Activated naive CD8-positive, alpha-beta T cell treated with anti-CD3 and anti-CD28 coated beads for 36 hours (primary cell): ENCODE measurements at regions not wholly inside any gene's neighbourhood (a gene's known extent, or its start where the extent isn't known, plus 50 kb on each side); places are given as distances from the start of the nearest gene placed in this dataset.

ENCODE experiments used
- DNase-seq: peaks from one replicate; pipeline ENCODE4 v3.0.0; 2021
- H3K27ac Mint-ChIP-seq: one replicate; pipeline ENCODE4 v1.8.0; 2022; ENCODE audit warnings: mild to moderate bottlenecking, moderate library complexity, mixed read lengths
- H3K27me3 Mint-ChIP-seq: one replicate; pipeline ENCODE4 v1.8.0; 2022; ENCODE audit warnings: mild to moderate bottlenecking, mixed read lengths
- H3K36me3 Mint-ChIP-seq: one replicate; pipeline ENCODE4 v1.8.0; 2021; ENCODE audit warnings: mild to moderate bottlenecking, mixed read lengths
- H3K4me1 Mint-ChIP-seq: one replicate; pipeline ENCODE4 v1.8.0; 2021; ENCODE audit warnings: mixed read lengths
- H3K4me3 Mint-ChIP-seq: one replicate; pipeline ENCODE4 v1.8.0; 2022; ENCODE audit warnings: mild to moderate bottlenecking, moderate library complexity, mixed read lengths
- H3K9me3 Mint-ChIP-seq: one replicate; pipeline ENCODE4 v1.8.0; 2022; ENCODE audit warnings: mixed read lengths

DNA sequence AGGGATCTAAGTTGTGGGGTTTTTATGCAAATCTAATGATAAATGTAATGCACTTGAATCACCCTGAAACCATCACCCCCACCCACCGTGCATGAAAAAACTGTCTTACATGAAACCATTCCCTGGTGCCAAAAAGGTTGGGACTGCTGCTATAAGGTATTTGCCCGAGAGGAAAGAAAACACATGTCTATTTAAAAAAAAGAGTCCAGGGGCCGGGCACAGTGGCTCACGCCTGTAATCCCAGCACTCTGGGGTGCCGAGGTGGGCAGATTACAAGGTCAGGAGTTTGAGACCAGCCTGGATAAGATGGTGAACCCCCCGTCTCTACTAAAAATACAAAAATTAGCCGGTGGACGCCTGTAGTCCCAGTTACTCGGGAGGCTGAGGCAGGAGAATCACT, 1372.8 kb upstream of the CDH2 start:
- H3K4me3 Mint-ChIP-seq: no peak overlapping the region
- H3K9me3 Mint-ChIP-seq: peaks cover 4% of the 10 kb centered on the region
- H3K4me1 Mint-ChIP-seq: no peaks in the 10 kb centered on the region
- H3K36me3 Mint-ChIP-seq: no peaks in the 10 kb centered on the region
- H3K27me3 Mint-ChIP-seq: no peaks in the 10 kb centered on the region
- DNase-seq: no peak
- no peak overlapping the region for H3K27ac Mint-ChIP-seq

DNA sequence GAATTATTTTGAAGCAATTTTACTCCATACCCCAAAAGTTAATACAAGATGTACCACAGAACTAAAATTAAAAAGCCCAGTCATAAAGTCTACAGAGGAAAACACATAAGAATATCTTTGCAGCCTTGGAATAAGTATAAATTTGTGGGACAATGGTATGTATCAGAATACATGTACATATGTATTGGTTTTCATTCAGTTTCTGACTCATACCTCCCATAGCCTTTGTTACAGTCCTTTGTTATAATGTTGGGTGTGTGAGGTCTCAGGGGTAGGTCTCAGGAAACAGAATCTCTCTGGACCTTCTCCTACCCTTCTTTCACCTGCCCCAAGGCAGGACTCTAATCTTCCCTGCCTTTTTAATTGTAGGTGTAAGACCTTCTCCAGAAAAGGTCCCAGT, 1370.7 kb upstream of the CDH2 start:
- DNase-seq: no peak
- H3K4me3 Mint-ChIP-seq: no peak overlapping the region
- no peaks in the 10 kb centered on the region for H3K36me3 Mint-ChIP-seq
- H3K9me3 Mint-ChIP-seq: peaks cover 5% of the 10 kb centered on the region
- no peak overlapping the region for H3K27ac Mint-ChIP-seq
- H3K27me3 Mint-ChIP-seq: no peaks in the 10 kb centered on the region
- no peaks in the 10 kb centered on the region for H3K4me1 Mint-ChIP-seq

- Mint-ChIP-seq H3K27ac (no peak overlapping the region), H3K4me3 (no peak overlapping the region)
Observed at GRCh38 chr18:29540548-29540947, 1363.6 kb upstream of the CDH2 start.

DNA sequence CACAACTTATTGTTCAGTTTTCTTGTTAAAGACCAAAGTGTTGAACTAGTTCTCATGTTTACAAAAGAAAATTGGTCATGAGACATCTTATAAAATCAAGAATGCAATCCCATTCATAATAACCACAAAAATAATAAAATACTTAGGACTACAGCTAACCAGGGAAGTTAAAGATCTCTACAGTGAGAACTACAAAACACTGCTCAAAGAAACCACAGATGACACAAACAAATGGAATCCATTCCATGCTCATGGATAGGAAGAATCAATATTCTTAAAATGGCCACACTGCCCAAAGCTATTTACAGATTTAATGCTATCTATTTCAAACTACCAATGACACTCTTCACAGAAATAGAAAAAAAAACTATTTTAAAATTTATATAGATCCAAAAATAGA, 1354.8 kb upstream of the CDH2 start:
- H3K27me3 Mint-ChIP-seq: no peaks in the 10 kb centered on the region
- no peak for DNase-seq
- H3K36me3 Mint-ChIP-seq: no peaks in the 10 kb centered on the region
- peaks cover 8% of the 10 kb centered on the region for H3K9me3 Mint-ChIP-seq
- H3K4me3 Mint-ChIP-seq: no peak overlapping the region
- no peaks in the 10 kb centered on the region for H3K4me1 Mint-ChIP-seq
- no peak overlapping the region for H3K27ac Mint-ChIP-seq

More at GRCh38 chr18:29540548-29540947, 1363.6 kb upstream of the CDH2 start:
- DNase-seq: no peak
- Mint-ChIP-seq H3K4me1 (no peaks in the 10 kb centered on the region), H3K27me3 (no peaks in the 10 kb centered on the region), H3K36me3 (no peaks in the 10 kb centered on the region), H3K9me3 (peaks cover 4% of the 10 kb centered on the region)

DNA sequence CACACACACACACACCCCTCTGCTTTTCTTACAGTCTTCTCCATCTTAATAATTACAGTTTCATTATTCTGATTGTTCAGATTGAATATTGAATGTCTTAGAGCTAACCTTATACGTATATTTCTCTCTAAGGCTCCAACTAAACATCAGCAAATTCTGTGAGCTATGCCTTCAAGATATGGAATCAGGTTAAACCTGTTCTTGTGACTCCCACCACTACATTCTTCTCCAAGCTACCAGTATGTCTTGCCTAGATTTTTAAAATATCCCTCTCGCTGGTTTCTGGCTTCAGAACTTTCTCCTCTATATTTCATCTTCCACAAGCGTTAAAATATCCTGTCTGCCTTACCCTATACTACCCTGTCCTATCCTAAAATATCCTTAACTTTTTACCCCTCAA, 1346.4 kb upstream of the CDH2 start:
- Mint-ChIP-seq H3K27me3 (no peaks in the 10 kb centered on the region), H3K4me1 (no peaks in the 10 kb centered on the region), H3K36me3 (no peaks in the 10 kb centered on the region), H3K4me3 (no peak overlapping the region), H3K27ac (no peak overlapping the region), H3K9me3 (peaks cover 7% of the 10 kb centered on the region)
- DNase-seq: no peak

DNA sequence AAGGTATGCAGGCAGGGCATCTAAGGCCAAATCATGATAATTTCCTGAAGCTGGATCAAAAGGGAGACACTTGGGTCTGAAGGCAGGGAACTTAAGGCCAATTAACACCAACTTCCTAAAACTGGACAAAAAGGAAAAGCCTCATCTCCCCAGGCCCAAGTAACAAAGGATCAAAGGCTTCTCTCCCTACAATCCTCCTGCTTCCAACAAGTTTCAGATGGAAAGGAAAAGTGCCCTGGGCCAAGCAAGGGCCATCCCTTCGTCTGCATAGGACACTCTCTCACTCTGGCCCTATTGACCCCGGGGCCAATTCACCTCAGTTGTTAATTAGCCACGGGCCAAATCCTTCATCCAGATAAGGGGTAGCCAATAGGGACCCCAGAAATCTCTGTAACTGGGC, 1335.8 kb upstream of the CDH2 start:
- H3K27ac Mint-ChIP-seq: no peak overlapping the region
- H3K9me3 Mint-ChIP-seq: peaks cover 7% of the 10 kb centered on the region
- DNase-seq: no peak
- H3K4me1 Mint-ChIP-seq: no peaks in the 10 kb centered on the region
- no peaks in the 10 kb centered on the region for H3K27me3 Mint-ChIP-seq
- H3K4me3 Mint-ChIP-seq: no peak overlapping the region
- H3K36me3 Mint-ChIP-seq: no peaks in the 10 kb centered on the region

DNA sequence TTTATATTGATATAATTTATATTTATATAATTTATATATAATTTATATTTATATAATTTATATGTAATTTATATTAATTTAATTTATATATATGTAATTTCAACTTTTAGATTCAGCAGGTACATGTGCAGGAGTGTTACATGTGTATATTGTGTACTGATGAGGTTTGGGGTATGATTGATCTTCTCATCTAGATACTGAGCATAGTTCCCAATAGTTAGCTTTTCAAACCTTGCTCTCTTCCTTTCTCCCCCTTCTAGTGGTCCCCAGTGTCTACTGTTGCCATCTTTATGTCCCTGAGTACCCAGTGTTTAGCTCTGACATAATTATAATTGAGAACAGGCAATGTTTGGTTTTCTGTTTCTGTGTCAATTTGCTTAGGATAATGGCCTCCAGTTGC, 1335.3 kb upstream of the CDH2 start:
- no peak overlapping the region for H3K4me3 Mint-ChIP-seq
- H3K27ac Mint-ChIP-seq: no peak overlapping the region
- no peaks in the 10 kb centered on the region for H3K27me3 Mint-ChIP-seq
- H3K4me1 Mint-ChIP-seq: no peaks in the 10 kb centered on the region
- peaks cover 7% of the 10 kb centered on the region for H3K9me3 Mint-ChIP-seq
- DNase-seq: no peak
- H3K36me3 Mint-ChIP-seq: no peaks in the 10 kb centered on the region

DNA sequence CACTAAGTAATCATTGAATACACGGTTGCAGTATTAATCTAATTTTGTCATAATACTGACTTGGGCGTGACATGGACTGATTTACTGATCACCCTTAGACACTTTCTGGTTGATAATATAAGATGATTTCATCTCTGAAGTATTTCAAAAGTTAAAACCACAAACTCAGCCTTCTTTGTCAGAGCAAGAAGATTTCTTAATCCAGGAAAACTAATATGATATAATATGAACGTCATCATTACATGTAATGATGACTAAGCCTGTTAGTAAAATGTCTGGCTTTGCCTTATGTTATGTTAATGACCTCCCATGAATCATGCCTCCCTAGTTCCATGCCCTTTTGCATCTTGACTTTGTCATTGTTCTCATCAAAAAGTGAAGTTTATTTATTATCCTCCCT, 1325.0 kb upstream of the CDH2 start:
- no peak overlapping the region for H3K4me3 Mint-ChIP-seq
- no peak for DNase-seq
- no peak overlapping the region for H3K27ac Mint-ChIP-seq
- no peaks in the 10 kb centered on the region for H3K4me1 Mint-ChIP-seq
- H3K27me3 Mint-ChIP-seq: no peaks in the 10 kb centered on the region
- H3K36me3 Mint-ChIP-seq: no peaks in the 10 kb centered on the region
- H3K9me3 Mint-ChIP-seq: peaks cover 10% of the 10 kb centered on the region

DNA sequence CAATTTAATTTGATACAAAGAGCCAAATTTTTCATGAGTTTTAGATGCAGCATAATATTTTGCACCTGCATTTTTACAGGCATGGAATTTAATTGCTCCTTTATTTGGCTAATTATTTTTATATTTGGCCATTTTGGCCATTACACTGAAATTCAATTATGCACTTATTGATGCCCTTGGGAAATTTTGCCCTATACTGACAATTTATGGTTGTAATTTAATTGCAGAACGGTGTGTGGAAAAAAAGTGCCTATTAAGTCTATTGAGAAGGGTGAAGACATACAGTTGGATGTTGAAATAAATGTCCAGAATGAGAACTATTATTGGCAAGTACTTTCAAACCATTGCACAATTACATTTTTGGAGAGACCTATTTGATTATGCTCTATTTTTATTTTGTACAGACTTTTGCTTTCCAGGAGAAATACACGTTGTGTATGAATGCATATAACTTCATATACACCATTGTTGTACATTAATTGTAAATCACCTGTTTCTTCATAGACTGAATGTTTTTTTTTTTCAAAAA, 1319.3 kb upstream of the CDH2 start:
- H3K27ac Mint-ChIP-seq: no peak overlapping the region
- DNase-seq: no peak
- no peaks in the 10 kb centered on the region for H3K27me3 Mint-ChIP-seq
- H3K9me3 Mint-ChIP-seq: peaks cover 13% of the 10 kb centered on the region
- no peaks in the 10 kb centered on the region for H3K4me1 Mint-ChIP-seq
- H3K4me3 Mint-ChIP-seq: no peak overlapping the region
- H3K36me3 Mint-ChIP-seq: no peaks in the 10 kb centered on the region

GRCh38 chr18:29494371-29494770, 1317.4 kb upstream of the CDH2 start:
- H3K9me3 Mint-ChIP-seq: peaks cover 11% of the 10 kb centered on the region
- DNase-seq: no peak
- H3K4me3 Mint-ChIP-seq: no peak overlapping the region
- H3K36me3 Mint-ChIP-seq: no peaks in the 10 kb centered on the region
- H3K27me3 Mint-ChIP-seq: no peaks in the 10 kb centered on the region
- H3K27ac Mint-ChIP-seq: no peak overlapping the region
- H3K4me1 Mint-ChIP-seq: no peaks in the 10 kb centered on the region

- H3K27me3 Mint-ChIP-seq: no peaks in the 10 kb centered on the region
- H3K4me3 Mint-ChIP-seq: no peak overlapping the region
- H3K36me3 Mint-ChIP-seq: no peaks in the 10 kb centered on the region
- no peaks in the 10 kb centered on the region for H3K4me1 Mint-ChIP-seq
- no peak overlapping the region for H3K27ac Mint-ChIP-seq
- peaks cover 7% of the 10 kb centered on the region for H3K9me3 Mint-ChIP-seq
- DNase-seq: no peak
Observed at GRCh38 chr18:29491907-29492306, 1315.0 kb upstream of the CDH2 start.

DNA sequence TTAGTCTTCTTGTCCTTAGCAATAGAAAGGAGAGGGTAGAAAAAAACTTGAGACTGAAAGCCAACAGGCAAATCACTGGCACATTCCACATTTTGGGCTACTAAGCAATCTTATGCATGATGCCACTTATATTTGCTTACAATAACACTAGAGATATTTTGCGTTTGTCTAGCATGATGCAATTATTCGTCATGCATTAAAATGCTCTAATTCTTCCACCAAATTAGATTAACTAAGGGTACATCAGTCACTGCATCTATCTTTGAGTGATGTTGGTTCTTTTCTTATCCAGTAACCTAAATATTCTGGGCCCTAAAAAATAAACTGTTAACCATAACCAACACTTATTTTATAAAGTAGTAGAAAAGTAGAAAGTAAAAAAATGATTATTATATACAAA, 1311.7 kb upstream of the CDH2 start:
- Mint-ChIP-seq H3K27me3 (no peaks in the 10 kb centered on the region), H3K9me3 (peaks cover 2% of the 10 kb centered on the region), H3K4me1 (no peaks in the 10 kb centered on the region), H3K27ac (no peak overlapping the region), H3K4me3 (no peak overlapping the region), H3K36me3 (no peaks in the 10 kb centered on the region)
- no peak for DNase-seq

DNA sequence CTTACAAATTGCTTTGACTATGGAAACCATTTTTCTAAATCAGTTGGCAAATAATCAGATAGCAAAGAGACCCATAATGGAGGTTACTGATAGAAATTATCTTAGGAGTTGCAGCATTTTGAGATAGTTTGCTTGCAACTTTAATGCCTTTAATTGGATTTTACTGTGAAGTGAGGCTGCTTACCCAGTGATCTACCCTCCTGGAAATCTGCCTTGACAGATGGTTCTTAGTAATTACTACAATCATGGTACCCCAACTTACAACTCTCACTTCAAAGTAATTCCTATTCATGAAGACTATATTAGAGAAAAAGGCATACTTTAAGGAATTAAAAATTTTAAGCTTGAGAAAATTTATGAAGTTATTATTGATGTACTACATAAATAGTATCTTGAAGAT, 1288.6 kb upstream of the CDH2 start:
- Mint-ChIP-seq H3K27me3 (no peaks in the 10 kb centered on the region), H3K27ac (no peak overlapping the region), H3K9me3 (peaks cover 6% of the 10 kb centered on the region), H3K36me3 (no peaks in the 10 kb centered on the region), H3K4me3 (no peak overlapping the region), H3K4me1 (no peaks in the 10 kb centered on the region)
- DNase-seq: no peak

GRCh38 chr18:29459972-29460371, 1283.0 kb upstream of the CDH2 start:
- Mint-ChIP-seq H3K4me3 (no peak overlapping the region), H3K4me1 (no peaks in the 10 kb centered on the region), H3K27me3 (no peaks in the 10 kb centered on the region), H3K27ac (no peak overlapping the region), H3K36me3 (no peaks in the 10 kb centered on the region), H3K9me3 (peaks cover 2% of the 10 kb centered on the region)
- DNase-seq: no peak

GRCh38 chr18:29457316-29457889, 1280.5 kb upstream of the CDH2 start:
- no peaks in the 10 kb centered on the region for H3K27me3 Mint-ChIP-seq
- no peaks in the 10 kb centered on the region for H3K4me1 Mint-ChIP-seq
- H3K4me3 Mint-ChIP-seq: no peak overlapping the region
- DNase-seq: no peak
- no peak overlapping the region for H3K27ac Mint-ChIP-seq
- H3K9me3 Mint-ChIP-seq: peaks cover 4% of the 10 kb centered on the region
- H3K36me3 Mint-ChIP-seq: no peaks in the 10 kb centered on the region

- Mint-ChIP-seq H3K27ac (no peak overlapping the region), H3K4me3 (no peak overlapping the region), H3K27me3 (no peaks in the 10 kb centered on the region), H3K4me1 (no peaks in the 10 kb centered on the region), H3K36me3 (no peaks in the 10 kb centered on the region), H3K9me3 (peaks cover 2% of the 10 kb centered on the region)
- DNase-seq: no peak
Observed at GRCh38 chr18:29449424-29449823, 1272.5 kb upstream of the CDH2 start.
